HG03439 (cell line): ENCODE measurements at regions not wholly inside any gene's neighbourhood (a gene's known extent, or its start where the extent isn't known, plus 50 kb on each side); places are given as distances from the start of the nearest gene placed in this dataset.
A peak's percentile ranks its signal among the peaks of the same experiment; 100 is the strongest.

ENCODE experiments used
- ATAC-seq: cut with Tn5 transposase; IDR thresholded peaks from one replicate; pipeline ENCODE4 v1.9.1; 2021; ENCODE audit warnings: mild to moderate bottlenecking, moderate library complexity; ENCODE audit not compliant: unreplicated experiment

DNA sequence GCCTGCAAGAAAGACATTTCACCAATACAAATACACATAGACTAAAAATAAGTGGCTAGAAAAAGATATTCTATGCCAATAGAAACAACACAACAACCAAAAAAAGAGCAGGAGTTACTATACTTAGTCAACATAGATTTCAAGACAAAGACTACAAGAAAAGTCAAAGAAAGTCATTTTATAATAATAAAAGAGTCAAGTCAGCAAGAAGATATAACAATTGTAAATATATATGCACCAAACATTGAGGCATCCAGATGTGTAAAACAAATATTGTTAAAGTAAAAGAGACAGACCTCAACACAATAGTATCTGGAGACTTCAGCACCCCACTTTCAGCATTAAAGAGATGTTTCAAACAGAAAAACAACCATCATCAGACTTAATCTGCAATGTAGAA, 104.6 kb downstream of the AMY1C start:
- ATAC-seq: no peak

GRCh38 chr1:103859721-103860120, 110.0 kb downstream of the AMY1C start:
- ATAC-seq: no peak

DNA sequence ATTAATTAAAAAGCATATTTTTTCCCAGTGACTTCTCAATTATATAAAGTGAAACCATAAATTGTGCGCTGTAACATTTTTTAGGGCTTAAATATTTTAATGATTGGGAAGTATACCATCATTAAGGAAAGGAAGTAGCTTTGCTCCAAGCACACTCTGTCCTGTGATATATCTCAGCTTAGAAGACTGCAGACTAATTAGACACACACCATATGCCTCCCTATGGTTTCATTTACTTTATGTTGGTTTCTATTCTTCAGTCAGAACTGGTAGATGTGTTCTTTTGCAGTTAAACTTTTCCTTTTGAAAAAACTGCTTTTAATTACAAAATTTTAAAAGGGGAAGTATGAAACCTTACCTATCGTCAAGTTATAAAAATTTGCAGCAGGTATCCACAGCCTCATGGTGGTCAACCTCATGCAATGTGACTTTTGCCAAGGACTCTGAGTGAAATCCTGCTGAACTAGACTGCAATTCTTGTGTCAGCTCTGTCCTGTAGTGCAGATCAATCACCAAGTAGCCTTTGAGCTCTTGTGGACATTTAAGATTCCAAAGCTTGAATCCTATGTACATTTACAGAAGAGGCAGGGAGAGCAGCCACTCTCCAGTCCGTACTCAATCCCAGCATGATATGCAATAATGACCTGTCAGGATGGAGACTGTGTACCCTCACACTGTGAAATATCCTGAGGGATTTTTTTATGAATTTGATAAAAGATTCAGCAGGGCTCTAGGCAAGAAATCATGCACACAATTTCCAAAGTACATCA, 149.1 kb downstream of the AMY1C start:
- no peak for ATAC-seq

GRCh38 chr1:103900005-103900404, 150.3 kb downstream of the AMY1C start:
- no peak for ATAC-seq

GRCh38 chr1:103901072-103901471, 151.4 kb downstream of the AMY1C start:
- no peak for ATAC-seq

- ATAC-seq: no peak
Observed at GRCh38 chr1:103905363-103905762, 155.7 kb downstream of the AMY1C start.

GRCh38 chr1:103911450-103911849, 161.8 kb downstream of the AMY1C start:
- ATAC-seq: no peak

DNA sequence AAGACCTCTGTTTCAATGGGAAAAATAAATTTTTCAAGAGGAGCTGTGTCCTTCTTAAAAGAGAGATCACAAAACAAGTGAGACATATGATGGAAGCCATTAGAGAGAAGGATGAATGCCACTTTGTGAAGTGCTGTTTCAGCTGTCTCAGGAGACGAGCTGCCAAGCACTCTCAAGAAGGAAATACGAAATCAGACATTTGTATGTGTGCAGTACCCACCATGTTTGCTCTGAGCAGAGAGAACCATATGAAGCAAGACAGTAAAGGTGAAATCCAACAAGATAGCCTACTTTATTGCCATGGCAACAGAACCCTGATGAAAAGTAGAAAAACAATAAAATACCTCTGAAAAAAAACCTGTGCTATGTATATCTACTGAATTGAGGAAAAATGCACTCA, 168.1 kb downstream of the AMY1C start:
- ATAC-seq: no peak

DNA sequence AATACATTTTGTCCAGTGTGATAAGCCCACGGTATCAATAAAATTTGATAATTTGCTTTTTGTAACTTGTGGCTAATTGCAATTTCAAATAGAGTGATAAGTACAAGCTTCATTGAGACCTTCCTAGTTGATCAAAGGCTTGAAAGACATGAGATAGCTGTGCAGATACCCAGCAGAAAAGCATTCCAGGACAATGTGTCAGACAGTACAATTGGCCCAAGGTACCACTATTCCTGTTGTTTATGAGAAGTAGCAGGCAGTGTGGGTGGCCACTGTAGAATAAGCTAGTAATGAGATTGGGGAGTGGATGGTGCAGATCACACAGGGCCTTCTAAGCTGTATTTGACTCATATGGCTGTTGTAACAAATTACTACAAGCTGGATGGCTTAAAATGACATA, 182.2 kb downstream of the AMY1C start:
- no peak for ATAC-seq

GRCh38 chr1:103937763-103938357, 188.2 kb downstream of the AMY1C start:
- ATAC-seq: peak; percentile 97

DNA sequence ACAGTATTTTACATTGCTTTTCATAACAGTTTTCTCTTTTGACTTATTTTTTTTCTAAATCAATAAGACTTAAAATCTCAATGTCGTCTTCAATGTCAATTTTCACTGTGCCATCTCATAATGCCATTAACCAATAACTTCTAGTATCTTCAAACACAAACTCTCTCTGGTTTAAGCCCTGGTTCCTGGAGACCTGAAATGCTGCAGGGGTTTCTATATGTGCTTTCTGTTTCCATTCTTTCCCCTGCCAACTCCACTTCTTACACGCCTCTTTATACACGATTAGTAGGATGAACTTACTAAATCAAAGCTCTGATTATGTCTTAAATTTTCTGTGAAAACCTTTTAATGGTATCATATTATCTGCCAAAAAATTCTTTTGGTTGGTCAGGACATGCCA, 191.4 kb downstream of the AMY1C start:
- ATAC-seq: no peak

DNA sequence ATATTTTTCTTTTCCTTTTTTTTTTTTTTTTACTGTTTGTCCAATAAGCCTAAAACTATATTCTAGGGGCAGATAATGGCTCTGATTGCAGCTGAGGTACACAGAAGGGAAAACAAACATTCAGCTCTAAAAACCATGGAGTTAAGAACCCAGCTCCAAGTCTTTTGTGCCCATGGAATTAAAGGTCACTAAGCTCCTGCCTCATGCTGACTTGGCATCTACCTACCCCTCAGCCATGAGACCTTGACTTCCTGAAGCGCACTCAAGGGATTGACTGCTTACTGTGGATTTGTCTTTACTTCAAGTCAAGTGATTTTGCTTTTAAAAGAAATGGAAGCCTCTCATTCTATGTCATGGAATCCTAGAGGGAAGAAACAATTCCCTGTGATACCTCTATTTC, 192.3 kb downstream of the AMY1C start:
- no peak for ATAC-seq

- ATAC-seq: no peak
Observed at GRCh38 chr1:103945774-103946173, 196.1 kb downstream of the AMY1C start.

GRCh38 chr1:103948526-103948925, 198.8 kb downstream of the AMY1C start:
- ATAC-seq: no peak

DNA sequence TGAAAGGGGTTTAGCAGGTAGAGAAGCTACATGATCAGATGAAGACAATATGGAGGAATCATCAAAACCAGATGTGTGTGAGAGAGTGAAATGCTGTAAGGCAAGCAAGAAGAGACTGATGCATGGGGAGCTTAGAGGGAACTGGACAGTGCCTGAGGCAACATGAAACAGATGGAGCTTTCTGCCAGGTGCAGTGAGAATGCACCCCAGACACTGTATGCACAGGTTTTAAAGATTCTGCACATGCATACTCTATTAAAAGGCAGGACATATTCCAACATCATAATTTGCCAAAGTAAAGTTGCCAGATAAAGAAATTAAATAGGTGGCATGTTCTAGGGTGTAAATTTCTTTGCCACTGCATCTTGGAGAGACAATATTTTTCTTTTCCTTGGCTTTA, 200.1 kb downstream of the AMY1C start:
- no peak for ATAC-seq

DNA sequence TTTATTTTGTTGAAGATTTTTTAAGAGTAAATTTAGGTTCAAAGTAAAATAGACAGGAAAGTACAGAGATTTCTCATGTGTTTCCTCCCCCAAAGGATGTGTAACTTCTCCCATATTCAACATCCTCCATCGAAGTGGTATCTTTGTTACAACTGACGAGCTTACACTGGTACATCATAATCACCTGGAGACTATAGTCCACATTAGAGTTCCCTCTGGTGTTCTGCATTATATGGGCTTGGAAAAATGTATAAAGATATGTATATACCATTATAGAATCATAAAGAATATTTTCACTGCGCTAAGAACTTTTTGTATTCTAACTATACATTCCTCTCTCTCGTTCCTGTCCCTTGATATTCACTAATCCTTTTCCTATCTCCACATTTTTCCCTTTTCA, 203.7 kb downstream of the AMY1C start:
- no peak for ATAC-seq

GRCh38 chr1:103958699-103959098, 209.0 kb downstream of the AMY1C start:
- no peak for ATAC-seq

DNA sequence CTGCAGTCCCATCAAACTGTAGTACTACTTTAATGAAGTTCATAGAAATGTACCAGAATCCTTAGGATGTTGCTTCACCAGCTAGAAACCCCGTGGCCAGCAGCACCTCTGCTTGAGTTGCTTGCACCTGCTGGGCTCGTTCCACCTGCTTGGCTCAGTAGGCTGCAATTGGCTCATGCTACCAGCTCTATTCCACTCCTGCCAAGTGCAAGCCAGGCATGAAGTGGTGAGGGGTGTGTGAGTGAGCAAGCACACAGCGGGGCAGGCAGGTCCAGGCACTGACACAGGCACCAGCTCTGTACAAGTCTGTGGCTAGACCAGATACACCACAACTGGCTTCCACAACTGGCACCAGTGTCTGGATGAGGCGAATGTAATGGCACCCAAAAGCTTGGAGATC, 209.9 kb downstream of the AMY1C start:
- ATAC-seq: no peak

DNA sequence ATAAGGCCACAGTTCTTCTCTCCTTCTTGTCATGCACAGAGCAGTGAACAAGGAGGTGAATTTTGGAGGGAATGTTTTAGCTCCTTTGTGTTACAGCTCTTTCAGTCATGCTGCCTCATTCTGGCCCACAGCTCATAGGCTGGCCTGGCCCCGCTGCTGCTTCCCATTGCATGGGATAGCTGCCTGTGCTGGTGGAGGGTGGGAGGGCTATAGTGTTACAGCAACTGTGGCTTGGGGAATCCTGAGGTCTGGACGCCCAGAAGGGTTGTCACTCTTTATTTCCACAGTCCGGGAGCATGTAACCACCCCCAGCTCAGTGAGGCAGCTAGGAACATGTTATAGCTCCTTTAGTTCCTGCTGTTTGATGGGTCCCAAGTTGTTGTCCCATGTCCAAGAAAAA, 210.3 kb downstream of the AMY1C start:
- ATAC-seq: no peak

- ATAC-seq: no peak
Observed at GRCh38 chr1:103960710-103961109, 211.0 kb downstream of the AMY1C start.

GRCh38 chr1:103986792-103987191, 237.1 kb downstream of the AMY1C start:
- ATAC-seq: no peak

GRCh38 chr1:103997631-103998030, 247.9 kb downstream of the AMY1C start:
- ATAC-seq: no peak
